IMR-90 (cell line): ENCODE measurements at regions not wholly inside any gene's neighbourhood (a gene's known extent, or its start where the extent isn't known, plus 50 kb on each side); places are given as distances from the start of the nearest gene placed in this dataset.

Experiments used
- ATAC-seq: fragments of 200-7000 bp; cut with Tn5 transposase; 2 replicates; pipeline ENCODE4 v1.9.1; 2020; ENCODE audit warnings: low read depth, mild to moderate bottlenecking, moderate library complexity
- BruUV-seq: library from RNA; stranded (reverse); fragments of 400-500 nt; replicated peaks from 2 replicates; lab custom pipeline; 2021; lab: Mats Ljungman, UMichigan
- CTCF ChIA-PET: fragments of 300-600 bp; formaldehyde crosslinking; extraction: SDS; loops from one replicate; lab custom pipeline; 2021; ENCODE audit warnings: antibody characterized with exemption; lab: Yijun Ruan, JAX
- POLR2A ChIA-PET: fragments of 300-600 bp; sonication (Branson Sonifier 250); formaldehyde crosslinking; loops from one replicate; lab custom pipeline; 2022; ENCODE audit warnings: antibody characterized with exemption; ENCODE audit not compliant: unreplicated experiment; lab: Charles Lee
- DNase-seq: peaks from one replicate; pipeline ENCODE4 v3.0.0; 2013
- H2AFZ ChIP-seq: replicated peaks from 2 replicates; pipeline ENCODE3; 2013; ENCODE audit warnings: low read length, mild to moderate bottlenecking; ENCODE audit not compliant: poor library complexity
- H2AK5ac ChIP-seq: 2 replicates; pipeline ENCODE4 v1.6.1; 2013; ENCODE audit warnings: low read depth, low read length, inconsistent platforms
- H2AK9ac ChIP-seq: replicated peaks from 2 replicates; pipeline ENCODE3; 2013; ENCODE audit warnings: mild to moderate bottlenecking, low read depth, low read length, moderate library complexity; ENCODE audit not compliant: poor library complexity
- H2BK120ac ChIP-seq: 2 replicates; pipeline ENCODE4 v1.6.1; 2013; ENCODE audit warnings: low read depth, low read length, inconsistent platforms
- H2BK15ac ChIP-seq: 3 replicates; pipeline ENCODE4 v1.6.1; 2013; ENCODE audit warnings: low read depth, low read length, inconsistent platforms
- H2BK20ac ChIP-seq: 2 replicates; pipeline ENCODE4 v1.6.1; 2013; ENCODE audit warnings: low read depth, mild to moderate bottlenecking, inconsistent platforms, low read length, moderate library complexity
- H2BK5ac ChIP-seq: 2 replicates; pipeline ENCODE4 v1.6.1; 2013; ENCODE audit warnings: mild to moderate bottlenecking, low read depth, low read length, inconsistent platforms; ENCODE audit not compliant: poor library complexity, severe bottlenecking
- H3K14ac ChIP-seq: replicated peaks from 2 replicates; pipeline ENCODE4 v1.6.1; 2013; ENCODE audit warnings: low read depth, low read length, inconsistent platforms
- H3K18ac ChIP-seq: 2 replicates; pipeline ENCODE4 v1.6.1; 2013; ENCODE audit warnings: low read depth, low read length, control low read depth
- H3K23ac ChIP-seq: 2 replicates; pipeline ENCODE4 v1.6.1; 2013; ENCODE audit warnings: low read depth, low read length, inconsistent platforms
- H3K27ac ChIP-seq: 2 replicates; pipeline ENCODE4 v1.5.1; 2013; ENCODE audit warnings: mild to moderate bottlenecking, control low read depth, low read length; ENCODE audit not compliant: insufficient read depth
- H3K27me3 ChIP-seq: 2 replicates; pipeline ENCODE4 v1.6.1; 2013; ENCODE audit warnings: low read length; ENCODE audit not compliant: control insufficient read depth, insufficient read depth
- H3K36me3 ChIP-seq: 2 replicates; pipeline ENCODE4 v1.6.1; 2013; ENCODE audit warnings: low read length, mixed read lengths; ENCODE audit not compliant: control insufficient read depth, insufficient read depth
- H3K4ac ChIP-seq: 2 replicates; pipeline ENCODE4 v1.6.1; 2013; ENCODE audit warnings: low read depth, low read length, inconsistent platforms
- H3K4me1 ChIP-seq: 2 replicates; pipeline ENCODE4 v1.6.1; 2013; ENCODE audit warnings: low read length, mixed read lengths; ENCODE audit not compliant: control insufficient read depth, insufficient read depth
- H3K4me2 ChIP-seq: 2 replicates; pipeline ENCODE4 v1.6.1; 2013; ENCODE audit warnings: low read depth, mild to moderate bottlenecking, control low read depth, low read length, moderate library complexity
- H3K4me3 ChIP-seq: 2 replicates; pipeline ENCODE4 v1.5.1; 2013; ENCODE audit warnings: low read depth, mild to moderate bottlenecking, control low read depth, low read length, moderate library complexity; ENCODE audit not compliant: insufficient read depth
- H3K56ac ChIP-seq: 2 replicates; pipeline ENCODE4 v1.6.1; 2013; ENCODE audit warnings: low read length, inconsistent platforms; ENCODE audit not compliant: insufficient read depth; ENCODE audit errors: extremely low read depth
- H3K79me1 ChIP-seq, 2 experiments: 2 replicates each; pipeline ENCODE4 v1.6.1; 2013; ENCODE audit warnings: low read length in 2 of 2, inconsistent platforms in 1 of 2, low read depth in 1 of 2
- H3K9ac ChIP-seq: 2 replicates; pipeline ENCODE4 v1.6.1; 2013; ENCODE audit warnings: low read depth, low read length, control low read depth
- H3K9me1 ChIP-seq: 2 replicates; pipeline ENCODE4 v1.6.1; 2013; ENCODE audit warnings: low read length, inconsistent platforms; ENCODE audit not compliant: insufficient read depth
- H3K9me3 ChIP-seq: 2 replicates; pipeline ENCODE4 v1.6.1; 2013; ENCODE audit warnings: low read length; ENCODE audit not compliant: control insufficient read depth, insufficient read depth
- H4K20me1 ChIP-seq: 2 replicates; pipeline ENCODE4 v1.6.1; 2013; ENCODE audit warnings: low read length, inconsistent platforms; ENCODE audit not compliant: insufficient read depth
- H4K5ac ChIP-seq: 2 replicates; pipeline ENCODE4 v1.6.1; 2013; ENCODE audit warnings: mild to moderate bottlenecking, low read depth, low read length, control low read depth
- H4K8ac ChIP-seq, 2 experiments: 2 replicates each; pipeline ENCODE4 v1.6.1; 2013; ENCODE audit warnings: low read depth in 2 of 2, low read length in 2 of 2, control low read depth in 1 of 2, inconsistent platforms in 1 of 2
- H4K91ac ChIP-seq: 2 replicates; pipeline ENCODE4 v1.6.1; 2013; ENCODE audit warnings: low read depth, low read length, inconsistent platforms; ENCODE audit not compliant: insufficient read depth
- FOS ChIP-seq: fragments of 150-350 bp; IDR thresholded peaks from 2 replicates; pipeline ENCODE4 v1.6.1; 2016; ENCODE audit warnings: low read depth, low read length
- RAD21 ChIP-seq: IDR thresholded peaks from 2 replicates; pipeline ENCODE4 v1.6.1; 2012; ENCODE audit warnings: low read length, improper control_type of control experiment
- SMC3 ChIP-seq: fragments of 150-350 bp; IDR thresholded peaks from 2 replicates; pipeline ENCODE4 v1.6.1; 2016; ENCODE audit warnings: low read depth, mild to moderate bottlenecking, antibody characterized with exemption, low read length, moderate library complexity
- WGBS, 2 experiments: methylation state at CpG; one replicate each; pipeline versions ENCODE4 v1.1.5 to v1.1.7; 2013; ENCODE audit warnings: missing lambda C conversion rate in 2 of 2; ENCODE audit not compliant: insufficient read length in 1 of 2; ENCODE audit errors: extremely low coverage in 2 of 2; 5-methylcytosine and 5-hydroxymethylcytosine counted together
- dilution Hi-C: fragments of 300-500 bp; cut with HindIII; formaldehyde crosslinking; loops from one replicate; pipeline ENCODE4 v1.14.3; 2018; ENCODE audit warnings: low sequenced_read_pairs; ENCODE audit not compliant: unreplicated experiment
- in situ Hi-C: fragments of 300-500 bp; cut with MboI; formaldehyde crosslinking; loops from 3 replicates; pipeline ENCODE4 v1.14.3; 2019; ENCODE audit warnings: low sequenced_read_pairs, inconsistent platforms, mixed read lengths
- intact Hi-C: fragments of 100-400 bp; cut with micrococcal nuclease; formaldehyde crosslinking; loops from 2 replicates; pipeline ENCODE4 v1.10.0; 2022

DNA sequence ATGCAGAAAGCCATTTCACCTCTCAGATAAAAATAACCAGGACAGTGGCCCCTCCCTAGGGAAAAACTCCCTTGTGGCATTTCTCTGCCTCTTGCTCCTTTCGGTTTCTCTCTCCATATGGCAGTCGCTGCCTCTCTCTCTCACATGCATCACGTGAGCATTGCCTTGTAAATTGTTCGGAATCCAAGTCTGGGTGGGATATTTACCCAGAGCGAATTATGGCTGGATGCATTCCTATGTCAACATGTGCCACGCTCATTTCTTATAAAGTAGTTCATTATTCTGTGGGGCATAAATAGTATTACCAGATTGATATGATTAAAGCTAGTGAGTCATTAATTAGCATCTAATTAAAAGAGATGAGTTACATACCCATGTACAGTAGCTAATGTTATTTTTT lies 392.9 kb downstream of the INSC start:
- Histone ChIP-seq H3K27ac (no peak overlapping the region), H4K8ac (no peak overlapping the region), H3K4me2 (no peak overlapping the region), H3K9me3 (no peaks in the 10 kb centered on the region), H3K9ac (no peak overlapping the region), H2BK15ac (no peak overlapping the region), H3K23ac (no peak overlapping the region), H3K18ac (no peak overlapping the region), H2BK120ac (no peak overlapping the region), H3K79me1 (no peaks in the 10 kb centered on the region), H3K56ac (no peak overlapping the region), H3K14ac (no peak overlapping the region), H3K4me1 (no peaks in the 10 kb centered on the region), H3K4ac (no peak overlapping the region), H3K27me3 (no peaks in the 10 kb centered on the region), H2AK5ac (no peak overlapping the region), H3K9me1 (no peaks in the 10 kb centered on the region), H4K91ac (no peak overlapping the region), H3K36me3 (no peaks in the 10 kb centered on the region), H2BK20ac (no peak overlapping the region), H4K5ac (no peak overlapping the region), H4K20me1 (no peaks in the 10 kb centered on the region), H2AK9ac (no peak overlapping the region), H2BK5ac (no peak overlapping the region), H3K4me3 (no peak overlapping the region), H2AFZ (no peak overlapping the region)
- dilution Hi-C loops = no loop called here
- intact Hi-C loops = no loop called here
- no TSS peak for BruUV-seq
- ChIA-PET POLR2A (no interaction called here), CTCF (no interaction called here)
- ATAC-seq (no peak), DNase-seq (no peak)
- in situ Hi-C loops = no loop called here
- no peak for TF ChIP-seq FOS
- no peak for TF ChIP-seq RAD21
- TF ChIP-seq SMC3 = no peak
- no CpG with 5 or more reads among the region's 6 CpGs for WGBS, 2 experiments
